Stimulated activated CD4-positive, alpha-beta T cell treated with anti-CD3 and anti-CD28 coated beads, Interleukin-4, amount 100 ng/mL, for 1 hour (primary cell): ENCODE measurements at regions not wholly inside any gene's neighbourhood (a gene's known extent, or its start where the extent isn't known, plus 50 kb on each side); places are given as distances from the start of the nearest gene placed in this dataset.

Experiments
- DNase-seq: peaks from one replicate; pipeline ENCODE4 v3.0.0-alpha.2; 2020

GRCh38 chr12:126342866-126343265 lies 1277.6 kb downstream of the AACS start:
- no peak for DNase-seq

- no peak for DNase-seq
Measured at GRCh38 chr12:126343321-126343720, 1278.1 kb downstream of the AACS start.

GRCh38 chr12:126346087-126346486 lies 1280.9 kb downstream of the AACS start:
- DNase-seq = no peak

GRCh38 chr12:126347421-126347820 lies 1282.2 kb downstream of the AACS start:
- DNase-seq = no peak

GRCh38 chr12:126349383-126349782 lies 1284.1 kb downstream of the AACS start:
- DNase-seq = no peak

GRCh38 chr12:126353604-126354003 lies 1288.4 kb downstream of the AACS start:
- no peak for DNase-seq

- DNase-seq = no peak
Measured at GRCh38 chr12:126354633-126355032, 1289.4 kb downstream of the AACS start.

GRCh38 chr12:126355346-126355745 lies 1290.1 kb downstream of the AACS start:
- no peak for DNase-seq

GRCh38 chr12:126358806-126359205 lies 1293.6 kb downstream of the AACS start:
- DNase-seq = no peak

- DNase-seq = no peak
Measured at GRCh38 chr12:126359216-126359615, 1294.0 kb downstream of the AACS start.

- DNase-seq = no peak
Measured at GRCh38 chr12:126361804-126362203, 1296.6 kb downstream of the AACS start.

- no peak for DNase-seq
Measured at GRCh38 chr12:126362493-126362892, 1297.3 kb downstream of the AACS start.

- no peak for DNase-seq
Measured at GRCh38 chr12:126362964-126363363, 1297.7 kb downstream of the AACS start.

GRCh38 chr12:126369487-126370463 lies 1304.5 kb downstream of the AACS start:
- DNase-seq = no peak

- no peak for DNase-seq
Measured at GRCh38 chr12:126383506-126383905, 1318.3 kb downstream of the AACS start.

GRCh38 chr12:126384026-126384564 lies 1318.9 kb downstream of the AACS start:
- no peak for DNase-seq

GRCh38 chr12:126385785-126386184 lies 1320.5 kb downstream of the AACS start:
- no peak for DNase-seq

GRCh38 chr12:126389220-126389841 lies 1324.1 kb downstream of the AACS start:
- DNase-seq = no peak

- no peak for DNase-seq
Measured at GRCh38 chr12:126389961-126390360, 1324.7 kb downstream of the AACS start.

- DNase-seq = no peak
Measured at GRCh38 chr12:126390969-126391566, 1325.8 kb downstream of the AACS start.

- DNase-seq = no peak
Measured at GRCh38 chr12:126396536-126396935, 1331.3 kb downstream of the AACS start.

GRCh38 chr12:126397071-126397581 lies 1331.9 kb downstream of the AACS start:
- no peak for DNase-seq

GRCh38 chr12:126397660-126398059 lies 1332.4 kb downstream of the AACS start:
- no peak for DNase-seq
